ENCODE measurements at regions not wholly inside any gene's neighbourhood (a gene's known extent, or its start where the extent isn't known, plus 50 kb on each side); places are given as distances from the start of the nearest gene placed in this dataset.

GRCh38 chr10:106360870-106361269 is 803.6 kb downstream of the SORCS1 start:
- TF ChIP-seq POLR2AphosphoS5 (IDR thresholded peaks at IDR 0.05) (no peak), EP300 (IDR thresholded peaks at IDR 0.05) (no peak)

All from suprapubic skin (tissue), 4 donors.